ENCODE measurements at regions not wholly inside any gene's neighbourhood (a gene's known extent, or its start where the extent isn't known, plus 50 kb on each side); places are given as distances from the start of the nearest gene placed in this dataset.

GRCh38 chr5:74145951-74146350 is 494.6 kb downstream of the ENC1 start:
- TF ChIP-seq POLR2A (IDR thresholded peaks at IDR 0.05): no peak
- TF ChIP-seq, protein P1, sequence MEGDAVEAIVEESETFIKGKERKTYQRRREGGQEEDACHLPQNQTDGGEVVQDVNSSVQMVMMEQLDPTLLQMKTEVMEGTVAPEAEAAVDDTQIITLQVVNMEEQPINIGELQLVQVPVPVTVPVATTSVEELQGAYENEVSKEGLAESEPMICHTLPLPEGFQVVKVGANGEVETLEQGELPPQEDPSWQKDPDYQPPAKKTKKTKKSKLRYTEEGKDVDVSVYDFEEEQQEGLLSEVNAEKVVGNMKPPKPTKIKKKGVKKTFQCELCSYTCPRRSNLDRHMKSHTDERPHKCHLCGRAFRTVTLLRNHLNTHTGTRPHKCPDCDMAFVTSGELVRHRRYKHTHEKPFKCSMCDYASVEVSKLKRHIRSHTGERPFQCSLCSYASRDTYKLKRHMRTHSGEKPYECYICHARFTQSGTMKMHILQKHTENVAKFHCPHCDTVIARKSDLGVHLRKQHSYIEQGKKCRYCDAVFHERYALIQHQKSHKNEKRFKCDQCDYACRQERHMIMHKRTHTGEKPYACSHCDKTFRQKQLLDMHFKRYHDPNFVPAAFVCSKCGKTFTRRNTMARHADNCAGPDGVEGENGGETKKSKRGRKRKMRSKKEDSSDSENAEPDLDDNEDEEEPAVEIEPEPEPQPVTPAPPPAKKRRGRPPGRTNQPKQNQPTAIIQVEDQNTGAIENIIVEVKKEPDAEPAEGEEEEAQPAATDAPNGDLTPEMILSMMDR (IDR thresholded peaks at IDR 0.05): no peak
- no peak for TF ChIP-seq EP300 (IDR thresholded peaks at IDR 0.05)

Measured in ovary (tissue), 3 donors.